GM18868 (cell line): ENCODE measurements at regions not wholly inside any gene's neighbourhood (a gene's known extent, or its start where the extent isn't known, plus 50 kb on each side); places are given as distances from the start of the nearest gene placed in this dataset.

Experiments used
- ATAC-seq: cut with Tn5 transposase; IDR thresholded peaks from one replicate; pipeline ENCODE4 v1.9.1; 2021; ENCODE audit warnings: mild to moderate bottlenecking, moderate library complexity; ENCODE audit not compliant: unreplicated experiment

DNA sequence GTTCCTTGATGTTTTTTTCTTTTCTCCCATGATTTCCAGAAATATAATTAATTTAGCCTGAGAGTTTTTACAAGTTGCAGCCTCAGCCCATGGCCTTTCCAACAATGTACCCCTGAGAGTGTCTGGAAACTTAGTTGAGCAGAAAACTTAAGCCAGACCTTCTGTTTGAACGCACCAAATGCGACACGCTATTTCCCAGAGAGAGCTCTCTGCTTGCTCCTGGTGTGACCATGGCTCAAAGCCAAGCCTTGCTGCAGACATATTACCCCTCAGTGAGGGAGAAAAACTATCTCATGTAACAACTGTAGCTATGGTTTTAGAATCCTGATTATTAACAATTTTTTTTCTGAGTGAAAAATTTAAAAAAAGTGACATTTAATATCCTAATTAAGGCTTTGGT is 1204.5 kb upstream of the SLC10A2 start:
- no peak for ATAC-seq

DNA sequence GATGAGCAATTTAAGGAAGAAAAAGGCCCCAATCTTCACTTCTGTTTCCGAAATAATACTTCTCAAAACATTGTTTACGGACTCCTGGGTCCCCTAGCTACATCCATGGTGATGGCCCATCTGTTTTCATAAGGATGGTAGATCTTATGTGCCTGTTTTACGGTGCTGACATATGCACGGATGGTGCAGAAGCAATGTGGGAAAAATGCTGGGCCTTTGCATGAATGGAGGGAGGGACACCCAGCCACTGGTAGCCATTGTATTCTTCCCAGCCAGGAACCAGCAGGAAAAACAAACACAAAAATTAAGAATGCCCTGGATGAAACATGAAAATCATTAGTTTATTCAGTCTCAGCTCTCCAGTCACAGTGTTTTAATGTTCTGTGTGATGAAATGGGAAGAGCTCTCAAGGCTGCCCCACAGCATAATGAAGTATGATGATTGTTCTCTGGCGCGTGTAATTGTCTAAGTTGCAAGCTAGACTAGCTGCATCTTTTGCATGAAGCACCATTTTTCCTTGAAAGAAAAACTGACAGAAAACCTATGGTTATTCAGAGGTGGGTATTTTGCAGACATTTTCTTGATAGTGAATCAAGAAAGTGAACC is 1201.1 kb upstream of the SLC10A2 start:
- no peak for ATAC-seq

- no peak for ATAC-seq
Measured at GRCh38 chr13:104256701-104257100, 1190.5 kb upstream of the SLC10A2 start.

GRCh38 chr13:104253063-104253680 is 1187.0 kb upstream of the SLC10A2 start:
- ATAC-seq = no peak

DNA sequence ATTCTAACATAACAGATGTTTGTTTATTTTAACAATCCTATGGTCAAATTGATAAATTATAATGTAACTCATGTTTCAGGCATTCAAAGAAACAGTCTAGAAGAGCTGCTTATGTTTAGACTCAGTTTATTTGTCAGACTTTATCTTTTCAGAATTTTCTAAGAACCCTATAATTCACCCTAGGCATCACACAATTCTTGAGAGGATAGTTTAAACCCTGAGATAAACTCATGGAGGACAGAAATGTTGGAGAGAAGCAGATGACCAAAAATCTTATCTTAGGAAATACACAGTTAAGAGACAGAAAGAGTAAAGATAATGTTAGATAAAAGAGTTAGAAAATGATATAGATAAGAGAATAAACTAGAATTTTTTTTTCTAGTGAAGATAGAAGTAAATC is 1185.7 kb upstream of the SLC10A2 start:
- ATAC-seq = no peak

- ATAC-seq = no peak
Measured at GRCh38 chr13:104246955-104247354, 1180.7 kb upstream of the SLC10A2 start.

- ATAC-seq = no peak
Measured at GRCh38 chr13:104206450-104207044, 1140.3 kb upstream of the SLC10A2 start.

- ATAC-seq = no peak
Measured at GRCh38 chr13:104204177-104204576, 1138.0 kb upstream of the SLC10A2 start.

GRCh38 chr13:104198801-104199200 is 1132.6 kb upstream of the SLC10A2 start:
- no peak for ATAC-seq

DNA sequence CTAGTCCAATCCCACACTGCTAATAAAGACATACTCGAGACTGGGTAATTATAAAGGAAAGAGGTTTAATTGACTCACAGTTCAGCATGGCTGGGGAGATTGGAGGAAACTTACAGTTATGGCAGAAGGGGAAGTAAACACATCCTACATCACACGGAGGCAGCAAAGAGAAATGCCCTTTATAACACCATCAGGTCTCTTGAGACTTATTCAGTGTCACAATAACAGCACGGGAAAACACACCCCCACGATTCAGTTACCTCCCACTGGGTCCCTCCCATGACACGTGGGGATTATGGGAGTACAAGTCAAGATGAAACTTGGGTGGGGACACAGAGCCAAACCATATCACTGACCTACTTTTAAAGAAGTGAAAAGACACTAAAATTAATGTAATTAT is 1130.4 kb upstream of the SLC10A2 start:
- no peak for ATAC-seq

DNA sequence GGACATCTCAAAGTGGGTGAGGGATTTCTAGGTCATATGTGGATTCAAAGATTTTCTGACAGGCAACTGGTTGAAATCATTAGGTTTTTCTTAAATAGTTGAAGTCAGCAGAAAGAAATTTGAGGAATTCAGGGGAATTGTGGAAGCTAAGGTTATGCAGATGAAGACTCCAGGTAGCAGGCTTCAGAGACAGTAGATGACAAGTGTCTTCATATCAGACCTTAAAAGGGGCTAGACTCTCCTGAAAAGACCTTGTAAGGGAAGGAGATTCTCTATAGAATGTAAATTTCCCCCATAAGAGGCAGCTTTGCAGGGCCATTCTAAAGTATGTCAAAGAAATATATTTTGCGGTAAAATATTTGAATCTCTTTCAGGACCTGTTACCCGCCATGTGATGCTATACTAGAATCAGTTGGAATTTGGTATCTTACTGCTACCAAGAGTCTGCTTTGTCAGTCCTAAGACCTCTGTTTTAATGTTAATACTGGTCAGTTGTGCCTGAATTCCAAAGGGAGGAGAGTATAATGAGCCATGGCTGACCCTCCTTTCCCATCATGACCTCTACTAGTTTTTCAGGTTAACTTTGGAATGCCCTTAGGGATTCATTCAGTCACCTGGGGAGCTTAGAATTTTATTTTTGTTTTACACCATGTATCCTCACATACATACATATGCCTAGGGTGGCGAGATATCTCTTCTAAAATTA is 1115.5 kb upstream of the SLC10A2 start:
- no peak for ATAC-seq

DNA sequence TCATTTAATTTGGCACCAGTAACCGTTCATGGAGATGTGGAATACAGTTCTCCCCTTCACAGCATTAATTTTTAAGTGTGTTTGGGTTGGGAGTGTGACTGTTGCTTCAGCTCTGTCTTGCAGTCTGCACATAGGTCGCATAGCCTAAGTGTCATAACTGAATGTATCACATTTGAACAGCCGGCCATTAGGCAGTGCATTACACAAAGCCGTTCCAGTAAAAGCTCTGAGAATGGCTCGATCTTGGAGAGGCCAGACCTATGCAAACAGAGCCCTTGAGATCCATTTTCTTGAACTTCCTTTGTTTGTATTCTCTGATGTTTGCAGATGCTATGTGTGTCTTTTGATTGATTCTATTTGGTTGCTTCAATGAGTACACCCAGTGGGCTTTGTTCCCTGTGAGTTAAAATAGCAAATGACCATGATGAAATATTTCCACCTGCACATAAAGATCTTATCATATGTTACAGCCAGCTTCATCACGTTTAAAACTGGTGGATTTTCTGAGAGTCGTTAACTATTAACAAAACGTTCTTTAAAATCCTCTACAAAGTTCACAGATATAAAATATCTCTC is 1104.9 kb upstream of the SLC10A2 start:
- no peak for ATAC-seq

DNA sequence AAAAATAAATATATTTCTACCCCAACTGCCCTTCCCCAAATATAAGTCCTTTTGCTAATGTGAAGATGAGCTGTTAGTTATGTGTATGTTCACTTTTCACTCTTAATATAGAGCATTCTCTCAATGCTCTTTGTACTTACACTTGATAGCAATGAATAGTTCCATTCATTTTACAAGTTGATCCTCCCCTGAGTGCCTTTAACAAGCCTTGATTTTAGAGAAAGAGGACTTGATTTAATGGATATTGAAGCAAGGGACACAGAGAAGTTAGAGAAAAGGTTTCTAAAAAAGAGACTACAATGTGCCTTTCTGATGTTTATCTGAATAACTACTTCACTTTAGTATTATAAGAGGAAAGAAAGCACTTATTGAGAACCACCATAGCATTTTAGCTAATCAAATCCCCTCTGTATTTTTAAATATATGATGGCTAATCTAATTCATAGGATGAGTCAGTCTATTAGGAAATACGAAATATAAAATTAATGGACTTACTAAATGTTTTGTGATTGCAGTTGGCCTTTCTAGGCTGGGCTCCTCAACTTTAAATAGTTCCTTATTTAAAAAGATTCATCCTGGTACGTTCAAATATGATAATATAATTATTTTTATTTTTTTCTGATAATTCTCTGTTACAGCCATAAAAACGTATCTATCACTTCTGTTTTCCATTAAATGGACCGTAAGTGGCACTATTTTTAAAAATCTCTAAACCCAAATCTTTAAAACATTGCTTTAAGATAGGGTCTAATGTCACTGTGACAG is 1097.8 kb upstream of the SLC10A2 start:
- ATAC-seq = no peak

DNA sequence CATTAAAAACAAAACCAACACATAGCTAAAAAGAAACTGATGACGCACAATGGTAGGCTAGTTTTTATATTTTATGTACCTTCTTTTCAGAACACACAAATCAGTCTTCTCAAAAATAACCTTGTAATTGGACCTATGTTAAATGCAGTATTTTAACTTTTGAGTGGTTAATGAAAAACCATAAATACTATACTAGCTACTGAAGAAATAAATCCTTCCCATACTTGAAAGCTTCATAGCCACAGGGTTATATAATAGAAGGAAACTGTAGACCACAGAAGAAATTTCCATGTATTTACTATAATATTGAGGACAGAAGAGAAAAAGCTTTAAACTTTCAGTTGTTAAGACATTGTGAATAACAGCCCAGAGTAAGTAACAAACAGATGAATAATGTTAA is 1094.3 kb upstream of the SLC10A2 start:
- no peak for ATAC-seq

- ATAC-seq = no peak
Measured at GRCh38 chr13:104143760-104144416, 1077.7 kb upstream of the SLC10A2 start.

DNA sequence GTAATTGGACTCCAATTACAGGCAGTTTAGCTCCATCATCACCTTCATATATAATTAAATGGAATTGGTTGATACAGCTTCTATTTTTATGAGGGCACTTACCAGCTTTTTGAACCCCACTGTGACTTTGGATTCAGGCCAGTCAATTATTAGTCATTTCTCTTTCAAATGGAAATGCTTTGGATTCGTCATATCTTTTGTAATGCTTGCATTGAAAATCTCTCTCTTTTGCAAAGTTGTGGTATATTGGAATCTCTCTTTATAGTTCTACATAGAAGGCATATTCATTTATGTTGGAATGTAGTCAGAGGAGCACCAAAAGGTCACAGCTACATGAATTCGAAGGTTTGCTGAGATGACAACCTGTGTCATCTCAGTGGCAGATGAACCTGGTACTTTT is 1074.3 kb upstream of the SLC10A2 start:
- no peak for ATAC-seq

GRCh38 chr13:104137416-104137815 is 1071.2 kb upstream of the SLC10A2 start:
- no peak for ATAC-seq

DNA sequence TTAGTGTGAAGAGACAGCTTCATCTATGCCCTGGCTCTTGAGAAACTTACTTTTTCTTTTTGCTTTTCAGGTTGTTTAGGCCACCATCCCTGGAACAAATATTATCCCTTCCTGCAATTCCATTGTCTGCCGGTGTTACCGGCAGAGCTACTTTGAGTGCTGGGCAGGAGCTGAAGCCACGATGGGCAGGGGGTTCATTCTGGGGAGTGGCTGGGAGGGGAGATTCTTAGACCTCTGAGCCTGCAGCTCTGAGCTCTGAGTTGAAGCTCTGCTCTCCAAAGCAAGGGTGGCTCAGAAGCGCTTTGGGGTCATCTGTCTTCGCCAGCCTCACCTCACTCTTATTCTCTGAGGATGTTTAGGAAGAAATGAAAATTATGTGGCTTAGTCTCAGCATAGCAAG is 1066.6 kb upstream of the SLC10A2 start:
- no peak for ATAC-seq

GRCh38 chr13:104114101-104114500 is 1047.9 kb upstream of the SLC10A2 start:
- no peak for ATAC-seq

DNA sequence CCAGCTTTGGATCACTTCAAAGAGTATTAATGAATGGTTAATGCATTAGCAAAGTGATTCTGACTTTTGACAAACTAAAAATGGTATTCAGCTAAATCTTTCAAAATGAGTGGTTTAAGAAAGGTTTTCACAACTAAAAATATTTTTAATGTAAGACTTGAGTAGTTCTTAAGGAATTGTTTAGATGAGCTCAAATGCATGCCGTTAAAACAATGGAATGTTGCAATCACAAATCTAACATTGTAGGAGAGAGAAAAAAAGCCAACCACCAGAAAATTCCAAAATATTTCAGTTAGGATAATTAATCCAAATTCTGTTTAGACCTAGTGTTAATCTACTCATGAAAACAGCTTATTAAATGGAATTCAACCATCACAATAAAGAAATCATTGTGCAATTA is 1044.8 kb upstream of the SLC10A2 start:
- no peak for ATAC-seq
